DND-41 (cell line): ENCODE measurements at regions not wholly inside any gene's neighbourhood (a gene's known extent, or its start where the extent isn't known, plus 50 kb on each side); places are given as distances from the start of the nearest gene placed in this dataset.

Experiments used
- ATAC-seq: fragments of 200-7000 bp; cut with Tn5 transposase; 3 replicates; pipeline ENCODE4 v1.9.1; 2021; ENCODE audit warnings: low read depth; ENCODE audit not compliant: insufficient read depth
- DNase-seq: peaks from one replicate; pipeline ENCODE4 v3.0.0-alpha.2; 2020
- H2AFZ ChIP-seq: 2 replicates; pipeline ENCODE4 v1.6.0; 2012; ENCODE audit warnings: low read depth, low read length
- H3K27ac ChIP-seq: 2 replicates; pipeline ENCODE4 v1.5.1; 2012; ENCODE audit warnings: low read length, inconsistent platforms
- H3K27me3 ChIP-seq: fragments of 200-600 bp; sonication (generic); 2 replicates; pipeline ENCODE4 v1.6.0; 2012; ENCODE audit warnings: low read length, mild to moderate bottlenecking, inconsistent platforms; ENCODE audit not compliant: insufficient read depth, poor library complexity
- H3K36me3 ChIP-seq: 2 replicates; pipeline ENCODE4 v1.5.1; 2012; ENCODE audit warnings: low read length, inconsistent platforms; ENCODE audit not compliant: insufficient read depth
- H3K4me1 ChIP-seq: 2 replicates; pipeline ENCODE4 v1.5.1; 2012; ENCODE audit warnings: mild to moderate bottlenecking, low read length; ENCODE audit not compliant: insufficient read depth
- H3K4me2 ChIP-seq: 2 replicates; pipeline ENCODE4 v1.6.0; 2012; ENCODE audit warnings: mild to moderate bottlenecking, moderate library complexity, low read length, inconsistent platforms; ENCODE audit not compliant: insufficient read depth
- H3K4me3 ChIP-seq, 2 experiments: fragments of 200-600 bp in 1 of 2; shearing (Covaris generic) in 1 of 2; 2 replicates each; pipeline ENCODE4 v1.5.1; 2012 to 2016; ENCODE audit warnings: inconsistent platforms in 2 of 2, low read length in 2 of 2, mild to moderate bottlenecking in 2 of 2, low read depth in 1 of 2, moderate library complexity in 1 of 2
- H3K79me2 ChIP-seq: 2 replicates; pipeline ENCODE4 v1.6.0; 2012; ENCODE audit warnings: low read length, inconsistent platforms; ENCODE audit not compliant: insufficient read depth
- H3K9ac ChIP-seq: 2 replicates; pipeline ENCODE4 v1.6.0; 2012; ENCODE audit warnings: low read depth, mild to moderate bottlenecking, inconsistent platforms, low read length, moderate library complexity
- H3K9me3 ChIP-seq: 2 replicates; pipeline ENCODE4 v1.5.1; 2012; ENCODE audit warnings: low read length, moderate library complexity, mild to moderate bottlenecking, inconsistent platforms; ENCODE audit not compliant: insufficient read depth, severe bottlenecking
- H4K20me1 ChIP-seq: 2 replicates; pipeline ENCODE4 v1.6.0; 2012; ENCODE audit warnings: low read length; ENCODE audit not compliant: insufficient read depth
- CTCF ChIP-seq: IDR thresholded peaks from 2 replicates; pipeline ENCODE4 v1.5.1; 2012; ENCODE audit warnings: borderline replicate concordance, low read length, moderate library complexity, mild to moderate bottlenecking; ENCODE audit not compliant: poor library complexity, severe bottlenecking; ENCODE audit errors: extremely low read depth
- EZH2 ChIP-seq: IDR thresholded peaks from 3 replicates; pipeline ENCODE4 v1.6.1; 2012; ENCODE audit warnings: borderline replicate concordance, low read depth, mild to moderate bottlenecking, moderate library complexity, low read length, inconsistent platforms; ENCODE audit not compliant: severe bottlenecking

- DNase-seq (no peak), ATAC-seq (no peak)
- Histone ChIP-seq H3K27me3 (peaks cover 5% of the 10 kb centered on the region), H4K20me1 (no peaks in the 10 kb centered on the region), H3K9me3 (no peaks in the 10 kb centered on the region), H3K79me2 (no peaks in the 10 kb centered on the region), H3K4me1 (no peaks in the 10 kb centered on the region), H3K9ac (no peak overlapping the region), H2AFZ (no peak overlapping the region), H3K4me3 (no peak overlapping the region), H3K36me3 (no peaks in the 10 kb centered on the region), H3K4me2 (no peak overlapping the region), H3K27ac (no peak overlapping the region)
- no peak for TF ChIP-seq CTCF
Observed at GRCh38 chr2:236724200-236724599, 154.6 kb downstream of the ACKR3 start.

- no peak for TF ChIP-seq EZH2
- TF ChIP-seq CTCF, result no peak
- H3K4me2 ChIP-seq, result no peak overlapping the region
- H3K9me3 ChIP-seq, result no peaks in the 10 kb centered on the region
- no peak for ATAC-seq
- H2AFZ ChIP-seq, result no peak overlapping the region
- DNase-seq, result no peak
- H4K20me1 ChIP-seq, result no peaks in the 10 kb centered on the region
- H3K36me3 ChIP-seq, result no peaks in the 10 kb centered on the region
- no peak overlapping the region for H3K9ac ChIP-seq
- H3K4me3 ChIP-seq, result no peak overlapping the region
- peaks cover 5% of the 10 kb centered on the region for H3K27me3 ChIP-seq
- no peak overlapping the region for H3K27ac ChIP-seq
- no peaks in the 10 kb centered on the region for H3K4me1 ChIP-seq
- no peaks in the 10 kb centered on the region for H3K79me2 ChIP-seq
Observed at GRCh38 chr2:236726701-236727450, 157.3 kb downstream of the ACKR3 start.

GRCh38 chr2:236728916-236729670 is 159.5 kb downstream of the ACKR3 start:
- H4K20me1 ChIP-seq, result no peaks in the 10 kb centered on the region; the same call in 1 of the 2 replicates
- H3K27me3 ChIP-seq, result peaks cover 5% of the 10 kb centered on the region
- no peaks in the 10 kb centered on the region for H3K79me2 ChIP-seq
- no peak overlapping the region for H2AFZ ChIP-seq
- TF ChIP-seq CTCF (no peak), EZH2 (no peak)
- DNase-seq (no peak), ATAC-seq (no peak)
- H3K4me3 ChIP-seq, result no peak overlapping the region
- H3K27ac ChIP-seq, result no peak overlapping the region
- H3K4me1 ChIP-seq, result no peaks in the 10 kb centered on the region
- no peaks in the 10 kb centered on the region for H3K36me3 ChIP-seq
- H3K4me2 ChIP-seq, result no peak overlapping the region
- H3K9me3 ChIP-seq, result no peaks in the 10 kb centered on the region
- no peak overlapping the region for H3K9ac ChIP-seq
